ENCODE measurements at regions not wholly inside any gene's neighbourhood (a gene's known extent, or its start where the extent isn't known, plus 50 kb on each side); places are given as distances from the start of the nearest gene placed in this dataset.

GRCh38 chr4:189341881-189342280 is 598.8 kb upstream of the FRG1 start:
- TF ChIP-seq CTCF (IDR thresholded peaks at IDR 0.05): no peak
- TF ChIP-seq POLR2A (IDR thresholded peaks at IDR 0.05): no peak
- TF ChIP-seq POLR2AphosphoS5 (IDR thresholded peaks at IDR 0.05): no peak
